NCI-H526 (cell line): ENCODE measurements at regions not wholly inside any gene's neighbourhood (a gene's known extent, or its start where the extent isn't known, plus 50 kb on each side); places are given as distances from the start of the nearest gene placed in this dataset.

ENCODE experiments used
- DNase-seq, 2 experiments: peaks; one replicate each; lab custom pipeline; 2025; lab: John Stamatoyannopoulos, UW

DNA sequence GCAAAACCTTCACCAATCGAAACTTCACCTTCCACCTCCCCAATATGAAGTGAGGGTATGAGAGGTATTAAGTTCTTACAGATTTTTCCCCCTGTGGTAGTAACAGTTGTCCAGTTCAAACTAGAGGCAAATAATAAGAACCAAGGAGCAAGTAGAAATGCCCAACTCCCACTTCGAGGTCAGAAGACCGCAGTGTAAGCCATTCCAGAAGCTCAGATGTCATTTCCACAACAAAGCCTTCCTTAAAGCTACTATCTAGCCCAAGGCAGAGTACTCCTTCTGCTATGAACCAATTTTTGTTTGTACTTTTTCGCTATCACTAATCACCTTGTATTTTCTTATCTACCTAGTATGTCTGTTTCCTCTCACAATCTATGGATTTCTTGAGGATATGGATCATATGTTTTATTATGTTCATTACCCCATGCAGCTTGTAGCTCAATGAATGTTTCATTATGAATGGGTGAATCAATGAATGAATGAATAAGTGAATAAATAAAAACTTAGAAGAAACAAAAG lies 235.7 kb upstream of the KCNMB2 start:
- DNase-seq = no peak

DNA sequence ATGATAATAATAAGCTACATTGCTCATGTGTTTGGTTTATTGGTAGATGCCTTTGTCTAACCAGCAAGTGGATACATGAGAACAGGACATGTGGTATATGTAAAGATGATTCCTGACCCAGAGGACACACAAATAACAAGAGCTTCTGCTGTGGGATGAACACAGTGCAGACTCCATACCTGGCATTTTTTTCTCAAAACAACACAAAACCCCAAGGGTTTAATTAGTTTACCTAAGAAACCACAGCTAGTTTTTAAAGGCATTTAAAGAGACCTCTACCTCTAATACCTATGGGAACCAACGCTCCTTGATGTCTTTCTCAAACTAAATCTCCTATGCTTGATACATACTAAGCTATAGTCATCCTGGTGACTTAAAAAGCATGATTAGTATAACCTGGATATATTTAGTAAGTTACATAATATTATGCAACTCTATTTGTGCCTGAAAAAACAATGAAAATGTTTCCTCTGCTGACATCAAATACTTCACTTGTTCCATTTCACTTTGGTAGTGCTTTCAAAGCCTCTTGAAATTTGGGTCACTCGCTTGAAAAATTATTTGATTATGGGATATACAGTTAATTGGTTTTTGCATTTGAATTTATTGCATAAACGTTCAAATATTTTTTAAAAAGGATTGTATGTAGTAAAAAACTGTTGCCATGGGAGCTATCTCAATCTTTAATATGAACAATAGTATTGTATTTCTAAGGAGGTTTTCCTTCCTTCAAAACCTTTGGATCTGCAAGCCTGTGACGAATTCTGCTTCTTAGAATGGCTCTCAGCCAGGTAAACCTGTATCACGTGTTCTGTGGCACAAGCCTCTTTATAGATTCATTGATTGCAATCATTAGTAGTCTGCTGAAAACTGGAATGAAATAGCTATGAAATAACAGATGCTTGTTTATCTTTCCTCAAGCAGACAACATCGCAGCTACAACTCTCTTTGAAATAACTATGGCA lies 233.0 kb upstream of the KCNMB2 start:
- no peak for DNase-seq

DNA sequence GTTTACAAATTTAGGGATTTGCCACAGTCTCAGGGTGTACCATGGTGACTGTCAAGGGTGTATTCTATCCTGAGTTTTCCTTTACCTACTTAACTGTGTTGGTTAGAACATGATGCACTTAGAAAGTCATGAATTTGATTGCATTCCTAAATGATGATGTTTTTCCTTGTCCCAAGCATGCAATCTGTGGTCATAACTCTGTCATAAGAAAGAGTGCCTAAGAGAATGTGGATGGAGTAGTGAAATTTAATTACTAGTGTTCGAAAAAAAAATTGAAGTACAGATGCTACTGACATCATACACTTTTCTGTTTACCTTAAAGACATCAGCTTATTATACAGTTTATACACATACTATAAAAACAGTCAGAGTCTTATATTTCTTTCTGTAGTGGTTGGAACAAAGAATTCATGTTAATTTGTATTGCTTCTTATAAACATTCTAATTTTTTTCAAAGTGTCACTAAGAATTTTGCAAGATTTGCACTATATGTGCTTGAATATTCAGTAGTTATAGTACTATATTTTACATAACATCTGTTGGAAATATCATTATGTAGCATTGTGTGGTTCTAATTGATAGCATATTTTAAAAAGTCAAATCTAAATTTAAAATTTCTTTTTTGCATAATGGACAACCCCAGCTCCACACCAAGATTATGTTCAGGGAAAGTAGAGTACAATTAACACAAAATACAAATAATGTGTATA lies 231.3 kb upstream of the KCNMB2 start:
- DNase-seq = no peak

DNA sequence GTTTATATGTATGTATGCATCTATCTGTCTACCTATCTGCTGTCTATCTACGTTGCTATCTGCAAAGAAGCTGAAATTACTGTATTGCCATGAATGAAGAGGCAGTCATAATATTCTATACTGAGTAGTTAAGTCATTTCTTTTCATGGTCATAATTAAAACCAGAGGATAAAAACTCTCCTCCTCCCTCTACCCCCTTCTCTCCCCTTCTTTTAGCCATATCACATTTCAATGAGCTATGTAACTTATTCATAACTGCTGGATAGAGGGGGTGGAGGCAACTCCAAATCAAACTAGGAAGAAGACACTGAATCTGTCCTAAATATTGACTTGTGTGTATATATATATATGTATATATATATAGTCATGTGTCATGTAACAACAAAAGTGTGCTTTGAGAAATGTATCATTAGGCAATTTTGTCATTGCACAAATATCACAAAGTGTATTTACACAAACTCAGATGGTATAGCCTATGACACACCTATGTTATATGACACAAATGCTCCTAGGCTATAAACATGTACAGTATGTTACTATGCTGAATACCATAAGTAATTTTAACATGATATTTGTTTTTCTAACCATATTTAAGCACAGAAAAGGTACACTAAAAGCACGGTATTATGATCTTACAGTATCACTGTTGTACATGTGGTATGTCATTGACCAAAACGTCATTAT lies 229.7 kb upstream of the KCNMB2 start:
- DNase-seq = no peak

DNA sequence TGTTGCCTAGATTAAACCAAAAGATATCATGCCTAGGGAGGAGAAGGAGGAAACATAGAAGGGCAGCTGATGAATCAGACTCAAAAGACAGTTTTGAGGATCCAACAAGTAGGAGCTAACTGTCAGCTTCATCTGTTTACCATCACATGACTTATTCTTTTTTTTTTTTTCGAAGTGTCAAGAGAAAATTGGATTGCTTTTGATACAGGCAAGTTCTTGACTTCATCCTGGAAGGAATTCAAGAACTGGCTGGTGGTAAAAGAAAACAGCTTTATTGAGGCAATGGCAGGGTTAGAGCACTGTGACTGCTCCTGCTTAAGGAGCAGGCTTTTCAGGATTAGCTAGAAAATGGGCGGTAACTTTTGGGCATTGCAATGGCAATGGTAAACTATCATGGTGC lies 227.5 kb upstream of the KCNMB2 start:
- no peak for DNase-seq

DNA sequence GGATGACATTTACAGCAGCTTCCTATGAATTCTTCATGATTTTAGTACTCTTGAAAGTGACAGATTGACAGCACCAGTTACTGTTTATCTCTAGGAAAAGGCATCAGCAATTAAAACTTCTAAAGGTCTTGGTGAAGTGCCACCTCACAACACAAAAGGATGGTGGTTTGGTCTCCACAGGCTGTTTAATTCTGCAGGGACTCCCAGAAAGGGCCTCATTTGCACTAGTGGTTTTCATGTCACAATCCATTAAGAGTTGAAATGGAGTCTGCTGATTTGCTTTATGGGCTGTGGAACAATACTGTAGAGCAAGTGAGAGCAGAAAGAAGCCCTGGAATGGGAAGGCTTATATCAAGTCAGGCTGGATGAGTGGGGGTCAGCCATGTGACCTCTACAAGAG lies 225.3 kb upstream of the KCNMB2 start:
- DNase-seq = no peak

DNA sequence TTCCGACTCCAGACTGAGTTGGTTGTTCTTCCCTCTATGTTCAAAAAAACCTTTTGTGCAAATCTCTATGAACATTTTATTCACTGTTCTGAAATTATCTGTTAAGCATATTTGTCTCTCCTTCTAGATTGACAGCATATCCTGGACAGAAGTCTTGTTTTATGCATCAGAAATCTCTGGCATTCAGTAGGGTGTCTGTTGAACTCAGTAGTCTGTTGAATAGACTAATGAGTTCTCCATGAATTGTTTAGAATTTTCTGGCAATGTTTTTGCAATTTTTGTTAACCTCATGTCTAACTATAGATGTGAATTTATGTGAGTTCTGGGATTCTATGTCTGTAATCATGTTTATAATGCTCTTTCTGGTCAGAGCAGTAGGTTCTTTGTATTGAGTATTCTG lies 222.5 kb upstream of the KCNMB2 start:
- DNase-seq = no peak

DNA sequence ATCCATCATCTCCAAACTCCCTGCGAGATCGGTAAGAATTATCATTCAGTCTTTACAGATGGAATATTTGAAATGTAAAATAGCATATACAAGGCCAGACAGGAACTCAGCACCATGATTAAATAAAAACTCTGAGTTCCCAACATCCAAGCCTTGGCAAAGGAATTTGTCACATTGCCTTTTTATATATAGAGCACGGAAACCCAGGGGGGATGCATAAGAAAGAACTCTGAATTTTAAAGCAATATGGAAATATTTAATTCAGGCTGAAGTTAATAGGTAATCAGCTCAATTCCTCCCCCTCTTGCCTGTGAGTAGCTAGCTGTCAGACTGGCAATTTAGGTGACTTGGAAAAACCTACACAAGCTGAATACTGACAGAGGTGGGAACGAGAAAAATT lies 217.9 kb upstream of the KCNMB2 start:
- no peak for DNase-seq

DNA sequence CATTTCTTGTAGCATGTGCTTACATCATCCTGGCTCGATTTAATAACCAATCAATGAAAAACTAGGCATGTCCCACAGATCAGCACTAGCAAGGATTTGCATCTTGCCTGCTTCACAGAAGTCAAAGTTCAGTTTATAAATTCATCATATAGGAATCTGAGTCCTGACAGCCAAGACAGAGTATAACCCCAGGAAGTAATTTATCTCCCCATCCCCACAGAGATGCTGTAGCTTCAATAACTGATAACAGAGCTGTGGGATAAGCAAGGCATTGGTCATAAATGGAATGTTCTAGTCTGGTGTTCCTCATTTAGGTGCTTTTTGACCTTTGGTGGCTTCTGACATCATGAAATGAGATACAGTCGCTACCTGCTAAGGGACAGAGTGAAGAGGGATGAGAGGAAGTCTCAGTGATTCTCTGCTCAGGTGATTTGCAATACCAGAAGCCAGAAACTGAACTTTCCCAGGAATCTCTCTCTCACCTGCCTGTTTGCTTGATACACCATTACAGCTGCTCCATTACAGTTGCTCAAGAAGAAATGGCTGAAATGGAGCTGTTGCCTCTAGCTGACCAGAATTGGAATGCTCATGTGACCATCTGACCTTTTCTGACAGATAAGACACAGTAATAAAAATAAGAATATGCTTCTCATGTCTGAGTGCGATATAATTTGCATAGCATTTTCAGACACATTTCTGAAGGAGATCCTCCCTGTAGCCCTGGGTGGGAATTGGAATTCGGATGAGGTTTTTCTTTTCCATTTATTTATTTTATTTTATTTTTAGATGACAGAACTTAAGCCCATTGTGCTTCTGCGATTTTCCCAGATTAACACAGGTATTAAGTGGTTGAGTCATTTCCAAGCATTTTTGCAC lies 217.1 kb upstream of the KCNMB2 start:
- no peak for DNase-seq

DNA sequence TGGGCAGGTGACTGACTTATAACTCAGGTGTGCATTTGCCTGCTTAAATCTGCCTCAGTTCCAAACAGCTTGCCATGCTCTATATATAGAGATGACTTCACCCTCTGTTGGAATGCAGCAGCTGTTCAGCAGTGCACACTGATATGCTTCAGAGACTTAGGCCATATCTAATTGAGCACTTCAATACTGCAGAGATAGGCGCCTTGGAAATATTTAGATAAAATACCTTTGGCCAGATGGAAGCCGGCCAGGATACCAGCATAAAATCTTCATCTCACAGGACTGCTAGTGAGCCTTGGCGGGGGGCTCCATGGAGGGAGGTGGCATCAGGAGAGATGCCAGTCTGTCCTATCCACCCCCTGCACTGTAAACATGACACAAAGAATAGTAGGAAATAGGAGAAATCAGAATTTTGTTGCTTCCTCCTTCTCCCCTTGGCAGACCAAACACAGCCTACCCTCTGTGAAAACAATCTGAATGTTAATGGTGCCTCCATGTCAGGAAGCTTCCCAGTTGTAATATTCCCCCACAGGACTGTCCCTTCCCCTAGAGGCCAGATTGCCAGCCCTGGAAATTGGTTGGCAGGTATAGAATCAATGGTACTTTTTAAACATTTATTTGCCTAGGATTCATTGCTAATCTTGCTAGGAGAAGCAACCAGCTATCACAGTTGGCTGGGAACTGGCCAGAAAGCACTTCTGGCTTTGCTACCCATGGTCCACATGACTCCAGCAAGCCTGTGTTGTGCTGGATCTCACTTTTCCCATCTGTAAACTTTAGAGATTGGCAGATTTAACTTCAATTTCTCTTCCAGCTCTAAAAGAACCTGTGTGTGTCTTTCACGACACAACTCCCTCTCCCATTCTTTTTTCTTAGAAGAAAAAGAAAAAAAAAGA lies 215.5 kb upstream of the KCNMB2 start:
- DNase-seq = no peak

DNA sequence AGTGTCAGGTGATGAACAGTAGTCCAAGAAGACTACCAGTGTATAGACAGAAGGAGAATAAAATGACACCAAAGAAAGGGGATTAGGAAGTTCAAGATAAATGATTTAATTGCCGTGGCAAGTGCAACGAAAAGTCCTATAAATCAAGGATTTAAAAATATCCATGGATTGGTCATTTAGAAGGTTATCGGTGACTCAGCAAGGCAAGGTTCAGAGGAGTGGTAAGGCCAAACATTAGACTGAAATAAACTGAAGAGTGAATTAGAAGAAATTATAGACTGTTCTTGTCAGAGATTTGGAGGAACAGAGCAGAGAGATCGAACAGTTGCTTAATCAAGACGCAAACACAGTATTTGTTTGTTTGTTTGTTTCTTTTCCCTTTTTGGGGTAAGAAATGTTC lies 211.9 kb upstream of the KCNMB2 start:
- no peak for DNase-seq

DNA sequence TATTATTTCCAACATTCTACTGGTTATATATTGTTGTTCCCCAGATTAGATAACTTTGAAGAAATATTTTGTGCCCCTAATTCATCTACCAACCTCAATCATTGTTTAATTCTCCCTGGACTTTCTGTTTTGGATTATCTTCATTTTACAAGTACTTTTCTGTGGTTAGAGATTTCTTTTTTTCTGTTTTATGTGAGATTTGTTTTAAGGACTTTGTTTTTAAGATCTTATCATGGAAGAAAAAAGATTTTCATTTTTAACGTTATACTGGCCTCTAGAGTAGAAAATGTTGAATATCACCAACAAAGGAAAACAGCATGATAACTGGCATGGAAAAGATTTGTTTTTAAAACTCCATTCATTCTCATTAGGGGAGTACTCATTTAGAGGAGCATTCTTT lies 210.9 kb upstream of the KCNMB2 start:
- peak in 1 of 2 experiments; percentile 29 for DNase-seq

DNA sequence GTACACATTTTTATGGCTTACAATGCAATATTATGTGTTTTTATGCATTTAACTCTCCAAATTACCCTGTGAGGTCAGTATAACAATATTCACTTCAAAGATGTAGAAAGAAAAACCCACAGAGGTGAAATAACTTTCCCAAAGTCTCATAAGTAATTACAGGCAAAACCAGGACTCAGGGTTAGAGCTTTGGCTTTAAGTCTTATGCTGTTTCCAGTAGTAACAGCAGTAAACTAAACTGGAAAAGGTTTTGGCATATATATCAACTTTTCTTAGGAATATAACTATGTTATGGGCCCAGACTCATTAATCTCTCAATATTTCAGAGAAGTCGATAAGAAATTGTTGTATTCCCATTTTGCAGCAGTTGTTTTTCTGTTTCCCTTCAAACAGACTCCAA lies 206.3 kb upstream of the KCNMB2 start:
- DNase-seq = no peak

DNA sequence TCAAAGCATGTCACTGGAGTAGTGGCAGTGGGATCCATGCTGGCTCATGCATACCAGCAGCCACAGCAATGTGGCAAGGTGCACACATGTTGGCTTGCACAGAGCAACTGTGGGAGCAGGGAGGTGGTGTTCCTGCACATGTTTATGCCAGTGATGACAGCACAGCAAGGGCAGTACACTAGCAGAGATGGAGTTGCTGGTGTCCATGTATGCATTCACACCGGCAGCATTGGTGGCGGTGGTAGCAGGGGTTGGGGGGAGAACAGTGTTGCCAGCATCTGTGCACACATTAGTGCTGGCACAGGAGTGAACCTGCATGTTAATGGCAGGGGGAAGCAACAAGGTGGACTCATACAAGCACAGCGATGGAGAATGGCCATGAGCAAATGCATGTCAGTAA lies 202.0 kb upstream of the KCNMB2 start:
- no peak for DNase-seq

DNA sequence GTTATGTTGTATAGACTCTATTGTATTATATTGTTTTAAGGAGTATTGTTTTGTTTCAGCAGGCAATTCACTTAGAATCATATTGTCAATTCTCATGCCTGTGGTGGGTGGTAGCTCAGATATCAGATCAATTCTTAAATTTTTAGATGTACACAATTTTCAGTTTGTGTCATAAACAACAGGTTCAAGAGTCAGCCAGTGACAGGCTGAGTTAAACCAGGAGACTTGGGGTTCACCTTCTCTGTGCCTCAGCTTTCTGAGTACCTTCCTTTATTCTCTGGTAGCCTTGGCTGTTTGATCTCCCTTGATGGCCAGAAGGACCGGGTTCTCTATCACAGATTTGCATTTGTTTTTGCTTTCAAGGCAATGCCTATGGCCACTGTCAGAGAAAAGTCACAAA lies 199.9 kb upstream of the KCNMB2 start:
- DNase-seq = no peak

DNA sequence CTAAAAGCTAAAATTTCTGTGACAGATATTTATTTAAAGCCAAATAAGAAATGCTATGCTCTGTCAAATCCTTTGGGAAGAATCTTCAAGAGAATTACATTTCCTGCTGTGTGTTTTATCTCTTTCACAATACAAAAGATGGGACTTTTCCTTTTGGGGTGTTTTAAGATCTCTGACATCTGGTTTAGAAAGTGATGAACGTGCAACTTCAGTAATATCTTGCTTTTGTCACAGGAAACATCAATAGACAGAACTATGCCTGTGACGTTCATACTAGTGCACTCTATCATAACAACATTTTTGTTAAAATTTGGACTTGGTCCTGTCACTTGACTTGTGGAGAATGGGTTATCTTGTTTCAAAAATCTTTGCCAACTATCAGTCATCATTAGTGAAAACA lies 195.7 kb upstream of the KCNMB2 start:
- DNase-seq = no peak

DNA sequence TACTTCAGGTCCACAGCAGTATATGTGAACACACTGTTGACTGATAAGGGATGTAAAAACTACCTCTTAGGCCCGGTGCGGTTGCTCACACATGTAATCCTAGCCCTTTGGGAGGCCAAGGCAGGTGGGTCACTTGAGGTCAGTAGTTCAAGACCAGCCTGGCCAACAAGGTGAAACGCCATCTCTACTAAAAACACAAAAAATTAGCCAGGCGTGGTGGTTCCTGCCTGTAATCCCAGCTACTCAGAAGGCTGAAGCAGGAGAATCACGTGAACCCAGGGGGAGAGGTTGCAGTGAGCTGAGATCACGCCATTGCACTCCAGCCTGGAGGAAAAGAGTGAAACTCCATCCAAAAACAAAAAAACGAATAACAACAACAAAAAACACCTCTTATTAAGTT lies 194.6 kb upstream of the KCNMB2 start:
- no peak for DNase-seq

DNA sequence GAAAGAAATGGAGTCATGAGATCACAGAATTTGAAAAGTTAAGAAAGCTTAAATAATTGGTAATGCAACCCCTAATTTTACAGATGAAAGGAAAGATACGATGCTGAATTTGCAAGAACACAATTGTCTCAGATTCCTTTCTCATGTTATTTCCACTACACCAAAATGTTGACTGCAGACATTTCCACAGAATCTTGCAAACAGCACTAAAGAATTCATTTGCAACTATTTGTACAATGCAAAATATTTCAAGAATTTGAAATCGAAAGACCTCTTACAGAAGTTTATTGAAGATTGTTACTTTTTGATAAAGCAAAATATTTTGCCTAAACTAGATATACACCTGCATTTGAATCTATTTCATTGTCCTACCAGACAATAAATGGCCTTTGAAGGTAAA lies 194.1 kb upstream of the KCNMB2 start:
- DNase-seq = no peak

DNA sequence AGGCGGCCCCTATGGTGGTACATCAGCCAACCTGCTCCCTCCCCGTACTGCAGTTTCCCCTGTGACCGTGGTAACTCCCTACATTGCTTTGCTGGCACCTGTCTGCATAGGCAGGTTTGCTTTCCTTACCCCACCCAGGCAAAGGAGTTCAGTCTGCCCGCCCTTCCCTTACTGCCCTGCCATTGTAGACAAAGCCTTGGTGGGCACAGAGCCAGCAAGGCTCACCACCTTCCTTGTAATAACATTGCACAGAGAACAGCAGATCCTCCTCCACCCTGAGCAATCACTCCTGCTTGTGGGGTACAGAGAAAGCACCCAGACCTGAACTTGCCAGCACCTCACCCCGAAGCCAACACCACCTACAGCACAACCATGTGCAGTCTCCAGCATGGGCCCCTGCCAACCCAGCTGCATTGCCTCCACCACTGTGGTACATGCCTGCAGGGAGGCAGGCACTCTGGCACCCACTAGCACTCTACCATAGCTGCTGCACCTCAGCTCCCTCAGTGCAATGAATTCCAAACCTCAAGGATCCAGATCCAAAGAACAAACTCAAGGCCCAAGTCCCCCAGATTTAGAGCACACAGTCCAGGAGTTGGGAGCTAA lies 192.7 kb upstream of the KCNMB2 start:
- no peak for DNase-seq

DNA sequence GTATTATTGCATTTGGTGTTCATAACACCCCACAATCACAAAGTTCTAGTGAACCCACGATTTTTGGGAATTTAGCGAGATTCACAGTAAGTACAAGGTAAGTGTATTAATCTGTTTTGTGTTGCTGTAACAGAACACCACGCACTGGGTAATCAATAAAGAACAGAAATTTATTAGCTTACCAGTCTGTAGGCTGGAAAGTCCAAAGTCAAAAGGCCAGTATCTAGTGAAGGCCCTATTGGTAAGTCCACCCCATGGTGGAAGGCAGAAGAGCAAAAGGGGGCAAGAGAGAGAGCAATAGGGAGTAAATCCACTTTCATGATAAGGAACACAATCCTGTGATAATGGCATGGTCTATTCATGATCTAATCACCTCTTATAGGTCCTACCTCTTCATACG lies 190.3 kb upstream of the KCNMB2 start:
- DNase-seq = no peak
